ENCODE measurements at regions not wholly inside any gene's neighbourhood (a gene's known extent, or its start where the extent isn't known, plus 50 kb on each side); places are given as distances from the start of the nearest gene placed in this dataset.

- intact Hi-C loops (cut with micrococcal nuclease): no loop called here
- POLR2A ChIA-PET: no interaction called here
Observed at GRCh38 chr10:125554016-125554703, 128.8 kb downstream of the TEX36 start.

More at GRCh38 chr10:125554016-125554703, 128.8 kb downstream of the TEX36 start:
- peaks cover 22% of the 10 kb centered on the region for H3K4me1 ChIP-seq (ENCODE audit: control insufficient read depth, extremely low read depth, insufficient read depth, low read length)
- H3K27me3 ChIP-seq (ENCODE audit: control insufficient read depth in 2 of 2, insufficient read depth in 2 of 2, low read length in 2 of 2): peaks cover 2% of the 10 kb centered on the region in 2 experiments
- no peaks in the 10 kb centered on the region for H3K79me2 ChIP-seq (ENCODE audit: control insufficient read depth, insufficient read depth, low read length)
- H3K9me1 ChIP-seq (replicated peaks; ENCODE audit: control insufficient read depth, extremely low read depth, insufficient read depth, low read length): no peaks in the 10 kb centered on the region
- TF ChIP-seq MYC (IDR thresholded peaks at IDR 0.05; ENCODE audit: low read depth, low read length) (no peak), CTCF (IDR thresholded peaks at IDR 0.05; ENCODE audit: extremely low read depth in 1 of 2, insufficient read depth in 1 of 2, low read depth in 1 of 2, low read length in 2 of 2) (no peak), EZH2 (IDR thresholded peaks at IDR 0.05; ENCODE audit: borderline replicate concordance, low read depth, low read length, severe bottlenecking) (no peak), JUN (IDR thresholded peaks at IDR 0.05; ENCODE audit: borderline replicate concordance, insufficient read depth, insufficient read length, low read depth) (no peak), FOS (IDR thresholded peaks at IDR 0.05; ENCODE audit: borderline replicate concordance, insufficient read depth, low read length) (no peak), POLR2A (IDR thresholded peaks at IDR 0.05; ENCODE audit: low read depth, low read length) (no peak), POLR2AphosphoS5 (IDR thresholded peaks at IDR 0.05; ENCODE audit: insufficient read depth, low read depth, low read length) (no peak), GATA2 (IDR thresholded peaks at IDR 0.05; ENCODE audit: insufficient read depth, insufficient read length, low read depth, low read length) (no peak)
- TF ChIP-seq, protein P1, sequence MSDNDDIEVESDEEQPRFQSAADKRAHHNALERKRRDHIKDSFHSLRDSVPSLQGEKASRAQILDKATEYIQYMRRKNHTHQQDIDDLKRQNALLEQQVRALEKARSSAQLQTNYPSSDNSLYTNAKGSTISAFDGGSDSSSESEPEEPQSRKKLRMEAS (IDR thresholded peaks at IDR 0.05; ENCODE audit: insufficient read depth, insufficient read length): no peak
- CTCF ChIA-PET: no interaction called here
- DNase-seq (ENCODE audit: low read depth, low spot score) (no peak), FAIRE-seq (no peak)
- no peaks in the 10 kb centered on the region for H3K9me3 ChIP-seq (replicated peaks; ENCODE audit: control insufficient read depth, insufficient read depth, low read length)
- H3K4me3 ChIP-seq (replicated peaks in 1 of 3; ENCODE audit: insufficient read depth in 1 of 3, low read depth in 1 of 3, low read length in 3 of 3): no peak overlapping the region
- dilution Hi-C loops (cut with MboI; ENCODE audit: extremely low pct_ligation_motif_present, low sequenced_read_pairs): no loop called here
- no TSS peak for BruUV-seq (replicated peaks)
- no peaks in the 10 kb centered on the region for H3K36me3 ChIP-seq (ENCODE audit: control insufficient read depth in 2 of 2, extremely low read depth in 1 of 2, insufficient read depth in 2 of 2, low read length in 2 of 2)
- no peak overlapping the region for H3K27ac ChIP-seq (ENCODE audit: insufficient read depth, low read depth, low read length)
- H2AFZ ChIP-seq (ENCODE audit: low read depth, low read length): no peak overlapping the region
- H4K20me1 ChIP-seq (replicated peaks; ENCODE audit: control insufficient read depth, extremely low read depth, insufficient read depth, low read length): no peaks in the 10 kb centered on the region
- no peak overlapping the region for H3K9ac ChIP-seq (replicated peaks; ENCODE audit: extremely low read depth, insufficient read depth, low read length)
- no peak overlapping the region for H3K4me2 ChIP-seq (ENCODE audit: insufficient read depth, low read length)
